H9 (cell line): ENCODE measurements at regions not wholly inside any gene's neighbourhood (a gene's known extent, or its start where the extent isn't known, plus 50 kb on each side); places are given as distances from the start of the nearest gene placed in this dataset.

Experiments
- DNase-seq: peaks from one replicate; pipeline ENCODE4 v3.0.0-alpha.2; 2017
- H2AFZ ChIP-seq: one replicate; pipeline ENCODE4 v1.6.1; 2013; ENCODE audit warnings: mild to moderate bottlenecking, low read length, control low read depth, moderate library complexity
- H2AK5ac ChIP-seq: 2 replicates; pipeline ENCODE4 v1.6.1; 2013; ENCODE audit warnings: low read length, control low read depth, mixed read lengths; ENCODE audit not compliant: insufficient read length
- H2BK120ac ChIP-seq: one replicate; pipeline ENCODE4 v1.6.1; 2013; ENCODE audit warnings: low read depth, mild to moderate bottlenecking, low read length, control low read depth, inconsistent platforms; ENCODE audit not compliant: poor library complexity, severe bottlenecking
- H2BK12ac ChIP-seq: 2 replicates; pipeline ENCODE4 v1.6.1; 2013; ENCODE audit warnings: low read length, control low read depth, mixed read lengths, low read depth; ENCODE audit not compliant: insufficient read length
- H2BK15ac ChIP-seq: 2 replicates; pipeline ENCODE4 v1.6.1; 2013; ENCODE audit warnings: low read depth, low read length, control low read depth
- H2BK20ac ChIP-seq: one replicate; pipeline ENCODE4 v1.6.1; 2013; ENCODE audit warnings: low read depth, mild to moderate bottlenecking, low read length, control low read depth, inconsistent platforms; ENCODE audit not compliant: poor library complexity, severe bottlenecking
- H2BK5ac ChIP-seq: 2 replicates; pipeline ENCODE4 v1.6.1; 2013; ENCODE audit warnings: low read length, control low read depth, mixed read lengths; ENCODE audit not compliant: insufficient read length
- H3K14ac ChIP-seq: 2 replicates; pipeline ENCODE4 v1.6.1; 2013; ENCODE audit warnings: low read length, control low read depth; ENCODE audit not compliant: insufficient read depth
- H3K18ac ChIP-seq: 2 replicates; pipeline ENCODE4 v1.6.1; 2013; ENCODE audit warnings: low read depth, mild to moderate bottlenecking, mixed read lengths, low read length, control low read depth; ENCODE audit not compliant: insufficient read length
- H3K23ac ChIP-seq: 2 replicates; pipeline ENCODE4 v1.6.1; 2013; ENCODE audit warnings: low read length, control low read depth, mixed read lengths, low read depth; ENCODE audit not compliant: insufficient read length
- H3K23me2 ChIP-seq: 2 replicates; pipeline ENCODE4 v1.6.1; 2013; ENCODE audit warnings: low read depth, mild to moderate bottlenecking, mixed read lengths, low read length, control low read depth; ENCODE audit not compliant: insufficient read length, poor library complexity, severe bottlenecking
- H3K27ac ChIP-seq: 2 replicates; pipeline ENCODE4 v1.5.1; 2013; ENCODE audit warnings: low read length, control low read depth, mixed read lengths, low read depth; ENCODE audit not compliant: insufficient read length
- H3K27me3 ChIP-seq: 2 replicates; pipeline ENCODE4 v1.6.1; 2013; ENCODE audit warnings: low read length, control low read depth, inconsistent platforms; ENCODE audit not compliant: insufficient read depth
- H3K4ac ChIP-seq: 2 replicates; pipeline ENCODE4 v1.6.1; 2013; ENCODE audit warnings: low read depth, mild to moderate bottlenecking, control low read depth, inconsistent platforms, low read length, moderate library complexity
- H3K4me1 ChIP-seq: 2 replicates; pipeline ENCODE4 v1.6.1; 2013; ENCODE audit warnings: low read length, control low read depth, inconsistent platforms; ENCODE audit not compliant: insufficient read depth
- H3K4me2 ChIP-seq: 2 replicates; pipeline ENCODE4 v1.6.1; 2013; ENCODE audit warnings: low read length, control low read depth, mixed read lengths; ENCODE audit not compliant: insufficient read length, insufficient read depth
- H3K56ac ChIP-seq: 2 replicates; pipeline ENCODE4 v1.6.1; 2013; ENCODE audit warnings: low read depth, mild to moderate bottlenecking, mixed read lengths, low read length, control low read depth; ENCODE audit not compliant: insufficient read length
- H3K79me1 ChIP-seq: 2 replicates; pipeline ENCODE4 v1.6.1; 2013; ENCODE audit warnings: low read depth, mild to moderate bottlenecking, moderate library complexity, low read length, control low read depth, inconsistent platforms; ENCODE audit not compliant: insufficient read depth, poor library complexity, severe bottlenecking
- H3K79me2 ChIP-seq: 2 replicates; pipeline ENCODE4 v1.6.1; 2013; ENCODE audit warnings: low read length, control low read depth, inconsistent platforms; ENCODE audit not compliant: insufficient read depth
- H3K9ac ChIP-seq: 2 replicates; pipeline ENCODE4 v1.6.1; 2013; ENCODE audit warnings: low read length, control low read depth, mixed read lengths; ENCODE audit not compliant: insufficient read length; ENCODE audit errors: extremely low read depth
- H3K9me3 ChIP-seq: one replicate; pipeline ENCODE4 v1.6.1; 2013; ENCODE audit warnings: low read depth, low read length, inconsistent platforms; ENCODE audit not compliant: control insufficient read depth
- H3T11ph ChIP-seq: one replicate; pipeline ENCODE4 v1.6.1; 2013; ENCODE audit warnings: mild to moderate bottlenecking, low read length, control low read depth, inconsistent platforms
- H4K20me1 ChIP-seq: one replicate; pipeline ENCODE4 v1.6.1; 2013; ENCODE audit not compliant: control insufficient read depth, insufficient read length, insufficient read depth
- H4K5ac ChIP-seq: 2 replicates; pipeline ENCODE4 v1.6.1; 2013; ENCODE audit warnings: low read depth, mild to moderate bottlenecking, mixed read lengths, low read length, control low read depth; ENCODE audit not compliant: insufficient read length
- H4K8ac ChIP-seq: replicated peaks from 2 replicates; pipeline ENCODE4 v1.6.1; 2013; ENCODE audit warnings: low read length, control low read depth, mixed read lengths, low read depth; ENCODE audit not compliant: insufficient read length
- H4K91ac ChIP-seq: 2 replicates; pipeline ENCODE4 v1.6.1; 2013; ENCODE audit warnings: low read depth, mild to moderate bottlenecking, moderate library complexity, mixed read lengths, low read length, control low read depth; ENCODE audit not compliant: insufficient read length
- H3K27ac Mint-ChIP-seq, 3 experiments: 2 replicates in 2 of 3; 3 replicates in 1 of 3; pipeline ENCODE4 v1.8.0; 2020 to 2021; ENCODE audit warnings: mixed read lengths in 3 of 3, mild to moderate bottlenecking in 1 of 3, moderate library complexity in 1 of 3
- H3K27me3 Mint-ChIP-seq: 2 replicates; pipeline ENCODE4 v1.8.0; 2021; ENCODE audit warnings: low read depth, mild to moderate bottlenecking, moderate library complexity, mixed read lengths
- H3K36me3 Mint-ChIP-seq, 3 experiments: 2 replicates in 2 of 3; 3 replicates in 1 of 3; pipeline ENCODE4 v1.8.0; 2020 to 2021; ENCODE audit warnings: low read depth in 3 of 3, mixed read lengths in 3 of 3; ENCODE audit not compliant: insufficient read depth in 1 of 3
- H3K4me1 Mint-ChIP-seq, 2 experiments: 2 replicates each; pipeline ENCODE4 v1.8.0; 2020; ENCODE audit warnings: mixed read lengths in 2 of 2
- H3K4me3 Mint-ChIP-seq, 2 experiments: 2 replicates in 1 of 2; 3 replicates in 1 of 2; pipeline ENCODE4 v1.8.0; 2020 to 2021; ENCODE audit warnings: mild to moderate bottlenecking in 2 of 2, mixed read lengths in 2 of 2, moderate library complexity in 1 of 2
- H3K9me3 Mint-ChIP-seq, 2 experiments: 2 replicates in 1 of 2; 3 replicates in 1 of 2; pipeline ENCODE4 v1.8.0; 2020; ENCODE audit warnings: mild to moderate bottlenecking in 2 of 2, mixed read lengths in 2 of 2, moderate library complexity in 1 of 2
- CTCF ChIP-seq: fragments of 200-600 bp; sonication (generic); conservative IDR thresholded peaks from 3 replicates; pipeline ENCODE4 v1.8.0; 2021; ENCODE audit warnings: antibody characterized with exemption, mild to moderate bottlenecking
- WGBS: extraction: QIAGEN DNeasy Blood & Tissue Kit; methylation state at CpG from one replicate; pipeline ENCODE4 v1.1.7; 2013; ENCODE audit warnings: missing lambda C conversion rate, low lambda C conversion rate, mixed read lengths; ENCODE audit not compliant: insufficient read length; ENCODE audit errors: extremely low coverage; 5-methylcytosine and 5-hydroxymethylcytosine counted together

GRCh38 chr12:92471551-92471950 lies 231.2 kb upstream of the PLEKHG7 start:
- Histone ChIP-seq H2BK20ac (no peak overlapping the region), H3K9me3 (no peaks in the 10 kb centered on the region), H2BK12ac (no peak overlapping the region), H2AFZ (no peak overlapping the region), H4K91ac (no peak overlapping the region), H4K20me1 (no peaks in the 10 kb centered on the region), H3K23me2 (no peaks in the 10 kb centered on the region), H3K4ac (no peak overlapping the region), H4K8ac (no peak overlapping the region), H3K27ac (no peak overlapping the region), H3K14ac (no peak overlapping the region), H3K18ac (no peak overlapping the region), H3K9ac (no peak overlapping the region), H2BK120ac (no peak overlapping the region), H3K27me3 (no peaks in the 10 kb centered on the region), H3T11ph (no peak overlapping the region), H3K56ac (no peak overlapping the region), H3K4me1 (peaks cover 2% of the 10 kb centered on the region), H2BK5ac (no peak overlapping the region), H3K79me1 (no peaks in the 10 kb centered on the region), H2AK5ac (no peak overlapping the region), H2BK15ac (no peak overlapping the region), H3K79me2 (no peaks in the 10 kb centered on the region), H3K4me2 (no peak overlapping the region), H3K23ac (no peak overlapping the region), H4K5ac (no peak overlapping the region)
- Mint-ChIP-seq H3K36me3 (peaks cover 0 to 6% (median 0%) of the 10 kb centered on the region in 3 experiments; a peak in 3 of 7 replicates), H3K27ac (no peak overlapping the region), H3K9me3 (peaks cover 0 to 4% of the 10 kb centered on the region in 2 experiments; a peak in 4 of 5 replicates), H3K27me3 (no peaks in the 10 kb centered on the region), H3K4me3 (no peak overlapping the region), H3K4me1 (peaks cover 35 to 44% of the 10 kb centered on the region in 2 experiments)
- no peak for TF ChIP-seq CTCF
- WGBS: no CpG with 5 or more reads among the region's 1 CpG
- no peak for DNase-seq
